HCT116 (cell line): ENCODE measurements at regions not wholly inside any gene's neighbourhood (a gene's known extent, or its start where the extent isn't known, plus 50 kb on each side); places are given as distances from the start of the nearest gene placed in this dataset.

Experiments used
- ATAC-seq: fragments of 200-7000 bp; cut with Tn5 transposase; 2 replicates; pipeline ENCODE4 v1.9.1; 2020; ENCODE audit warnings: mild to moderate bottlenecking, moderate library complexity
- BruUV-seq: library from RNA; stranded (reverse); fragments of 400-500 nt; replicated peaks from 2 replicates; lab custom pipeline; 2021; lab: Mats Ljungman, UMichigan
- CTCF ChIA-PET: fragments of 300-600 bp; sonication (Branson Sonifier 250); formaldehyde crosslinking; loops from one replicate; lab custom pipeline; 2021; ENCODE audit warnings: antibody characterized with exemption; lab: Charles Lee
- POLR2A ChIA-PET: fragments of 300-600, 350-600 bp; sonication (Branson Sonifier 250); formaldehyde crosslinking; loops from one replicate; lab custom pipeline; 2021; ENCODE audit warnings: antibody characterized with exemption; lab: Charles Lee
- RAD21 ChIA-PET, 2 experiments: fragments of 300-600 bp; sonication (Branson Sonifier 250); formaldehyde crosslinking; loops; one replicate each; lab custom pipeline; 2023; ENCODE audit warnings: low total read pairs in 2 of 2; ENCODE audit not compliant: uncharacterized antibody in 2 of 2, unreplicated experiment in 2 of 2, low non-redundant PET in 1 of 2; lab: Charles Lee
- DNase-seq: peaks from one replicate; pipeline ENCODE4 v3.0.0-alpha.2; 2010; ENCODE audit warnings: low read depth, low spot score
- H2AFZ ChIP-seq: fragments of 200-600 bp; shearing (Covaris generic), sonication (generic); 2 replicates; pipeline ENCODE4 v1.6.1; 2017; ENCODE audit warnings: low read depth, mixed run types, mixed read lengths, antibody characterized with exemption, low read length; ENCODE audit not compliant: poor library complexity, severe bottlenecking
- H3K27ac ChIP-seq: 2 replicates; pipeline ENCODE4 v1.5.1; 2012; ENCODE audit warnings: low read depth, low read length
- H3K27me3 ChIP-seq: fragments of 200-600 bp; sonication (generic); 2 replicates; pipeline ENCODE4 v1.6.1; 2016; ENCODE audit warnings: mixed run types, low read length, mixed read lengths; ENCODE audit not compliant: insufficient read depth
- H3K36me3 ChIP-seq, 2 experiments: fragments of 200-500 bp in 1 of 2; fragments of 200-600 bp in 1 of 2; sonication (Bioruptor generic) in 1 of 2; sonication (generic) in 1 of 2; 2 replicates each; pipeline versions ENCODE4 v1.5.1 to v1.6.1; 2014 to 2016; ENCODE audit warnings: low read length in 2 of 2, inconsistent platforms in 1 of 2, mixed read lengths in 1 of 2, mixed run types in 1 of 2; ENCODE audit not compliant: insufficient read depth in 2 of 2, control insufficient read depth in 1 of 2
- H3K4me1 ChIP-seq, 2 experiments: fragments of 200-600 bp in 1 of 2; sonication (generic) in 1 of 2; 2 replicates each; pipeline versions ENCODE4 v1.5.1 to v1.6.1; 2012 to 2017; ENCODE audit warnings: low read length in 2 of 2, inconsistent platforms in 1 of 2, mild to moderate bottlenecking in 1 of 2, mixed read lengths in 1 of 2, mixed run types in 1 of 2, moderate library complexity in 1 of 2; ENCODE audit not compliant: insufficient read depth in 2 of 2, control insufficient read depth in 1 of 2
- H3K4me2 ChIP-seq: fragments of 200-600 bp; sonication (generic); 2 replicates; pipeline ENCODE4 v1.6.1; 2017; ENCODE audit warnings: mixed run types, low read length, mixed read lengths
- H3K4me3 ChIP-seq, 2 experiments: fragments of 200-600 bp in 1 of 2; sonication (generic) in 1 of 2; replicated peaks in 1 of 2; 2 replicates each; pipeline ENCODE4 v1.5.1; 2011 to 2016; ENCODE audit warnings: low read length in 2 of 2, control low read depth in 1 of 2, low read depth in 1 of 2, mild to moderate bottlenecking in 1 of 2, mixed read lengths in 1 of 2, mixed run types in 1 of 2
- H3K79me2 ChIP-seq: fragments of 200-600 bp; sonication (generic); 2 replicates; pipeline ENCODE4 v1.6.1; 2017; ENCODE audit warnings: mild to moderate bottlenecking, mixed run types, low read length, moderate library complexity, mixed read lengths; ENCODE audit not compliant: insufficient read depth
- H3K9ac ChIP-seq: fragments of 200-600 bp; sonication (generic); 2 replicates; pipeline ENCODE4 v1.6.1; 2016; ENCODE audit warnings: low read length, mixed read lengths
- H3K9me2 ChIP-seq: fragments of 200-600 bp; sonication (generic), shearing (Covaris generic); 2 replicates; pipeline ENCODE4 v1.6.1; 2017; ENCODE audit warnings: mixed run types, mild to moderate bottlenecking, moderate library complexity; ENCODE audit not compliant: insufficient read depth
- H3K9me3 ChIP-seq, 2 experiments: fragments of 200-500 bp in 1 of 2; fragments of 200-600 bp in 1 of 2; sonication (Bioruptor generic) in 1 of 2; sonication (generic) in 1 of 2; 2 replicates each; pipeline ENCODE4 v1.6.1; 2014 to 2017; ENCODE audit warnings: low read length in 2 of 2, mixed read lengths in 2 of 2, inconsistent platforms in 1 of 2, low read depth in 1 of 2, mild to moderate bottlenecking in 1 of 2, mixed run types in 1 of 2, moderate library complexity in 1 of 2; ENCODE audit not compliant: control insufficient read depth in 1 of 2, insufficient read depth in 1 of 2
- H4K20me1 ChIP-seq: fragments of 200-600 bp; sonication (generic), shearing (Covaris generic); 2 replicates; pipeline ENCODE4 v1.6.1; 2017; ENCODE audit warnings: mixed run types, mild to moderate bottlenecking, moderate library complexity; ENCODE audit not compliant: insufficient read depth
- CEBPB ChIP-seq: IDR thresholded peaks from 2 replicates; pipeline ENCODE4 v1.6.1; 2012; ENCODE audit warnings: low read depth
- ELF1 ChIP-seq: IDR thresholded peaks from 2 replicates; pipeline ENCODE4 v1.6.1; 2012; ENCODE audit warnings: low read depth, borderline replicate concordance
- EZH2 ChIP-seq: fragments of 200-600 bp; sonication (generic); IDR thresholded peaks from 2 replicates; pipeline ENCODE4 v1.6.1; 2017; ENCODE audit warnings: antibody characterized with exemption, mixed run types
- FOSL1 ChIP-seq: IDR thresholded peaks from 2 replicates; pipeline ENCODE4 v1.6.1; 2012; ENCODE audit warnings: low read depth
- JUND ChIP-seq: IDR thresholded peaks from 2 replicates; pipeline ENCODE4 v1.6.1; 2012
- MAX ChIP-seq: IDR thresholded peaks from 2 replicates; pipeline ENCODE4 v1.6.1; 2012
- POLR2AphosphoS5 ChIP-seq: IDR thresholded peaks from 2 replicates; pipeline ENCODE4 v1.6.1; 2011; ENCODE audit warnings: mild to moderate bottlenecking, low read depth, low read length, moderate library complexity
- RAD21 ChIP-seq: IDR thresholded peaks from 2 replicates; pipeline ENCODE4 v1.6.1; 2012; ENCODE audit warnings: low read depth, mild to moderate bottlenecking
- SIN3A ChIP-seq: IDR thresholded peaks from 2 replicates; pipeline ENCODE4 v1.6.1; 2012; ENCODE audit warnings: low read depth
- SP1 ChIP-seq: IDR thresholded peaks from 2 replicates; pipeline ENCODE4 v1.6.1; 2012; ENCODE audit warnings: low read depth
- YY1 ChIP-seq: IDR thresholded peaks from 2 replicates; pipeline ENCODE4 v1.6.1; 2011; ENCODE audit warnings: low read length, low read depth, moderate library complexity, mild to moderate bottlenecking; ENCODE audit not compliant: insufficient replicate concordance; ENCODE audit errors: extremely low read depth
- intact Hi-C: fragments of 100-400 bp; cut with micrococcal nuclease; formaldehyde crosslinking; loops from 2 replicates; pipeline ENCODE4 v1.10.0; 2022

DNA sequence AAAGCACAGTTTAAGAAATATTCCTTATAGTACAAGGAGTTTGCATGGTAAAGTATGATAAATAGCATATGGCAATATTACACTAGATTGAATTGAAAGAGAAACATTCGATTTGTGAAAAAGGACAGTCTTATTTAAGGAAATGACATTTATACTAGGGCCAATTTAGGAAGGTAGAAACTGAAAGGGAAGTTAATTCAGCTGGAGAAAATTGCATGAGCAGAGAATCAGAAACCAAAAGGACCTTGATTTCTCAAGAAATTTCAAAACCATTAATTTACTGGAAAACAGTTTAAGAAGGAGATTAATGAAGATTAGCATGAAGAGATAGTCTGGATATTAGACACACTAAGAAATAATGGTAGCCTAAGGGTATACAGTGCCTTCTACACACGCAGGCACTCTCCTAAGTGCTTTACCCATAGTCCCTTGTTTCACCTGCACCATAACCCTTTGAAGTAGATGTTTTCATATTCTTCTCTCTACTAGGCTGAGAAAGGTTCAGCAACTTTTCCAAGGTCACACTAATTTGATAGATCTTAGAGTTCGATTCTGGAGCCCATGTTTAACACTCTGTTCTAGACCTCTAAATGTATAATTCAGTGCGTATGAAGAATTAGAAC is 259.1 kb upstream of the SLIT2 start (continued):
- TF ChIP-seq JUND: no peak
- TF ChIP-seq SP1: no peak
- no peak for TF ChIP-seq CEBPB
- no peak for TF ChIP-seq EZH2
- TF ChIP-seq SIN3A: no peak
- no peak for TF ChIP-seq MAX
- no peak for TF ChIP-seq ELF1

GRCh38 chr4:19987746-19988145 is 264.0 kb upstream of the SLIT2 start:
- Histone ChIP-seq H3K27me3 (no peaks in the 10 kb centered on the region), H2AFZ (no peak overlapping the region), H3K79me2 (no peaks in the 10 kb centered on the region), H3K9ac (no peak overlapping the region), H3K27ac (no peak overlapping the region), H3K4me2 (no peak overlapping the region), H3K4me3 (no peak overlapping the region), H3K9me3 (no peaks in the 10 kb centered on the region), H4K20me1 (no peaks in the 10 kb centered on the region), H3K9me2 (no peaks in the 10 kb centered on the region), H3K36me3 (no peaks in the 10 kb centered on the region), H3K4me1 (no peaks in the 10 kb centered on the region)
- BruUV-seq: no TSS peak
- CTCF ChIA-PET: no interaction called here
- RAD21 ChIA-PET: no interaction called here
- ATAC-seq (no peak), DNase-seq (no peak)
- TF ChIP-seq MAX (no peak), POLR2AphosphoS5 (no peak), YY1 (no peak), SIN3A (no peak), RAD21 (no peak), FOSL1 (no peak), CEBPB (no peak)
- POLR2A ChIA-PET: no interaction called here
- intact Hi-C loops: no loop called here
